Activated T-helper 1 cell treated with anti-CD3 and anti-CD28 coated beads, Interleukin-12 subunit alpha, Interleukin-12 subunit beta, Interleukin-2, Interleukin-4 antibody, amounts not matched to agents 30 ng/mL and 10 ng/mL and 1 ng/mL, durations not matched to agents 14 hours and 24 hours and 36 hours (primary cell): ENCODE measurements at regions not wholly inside any gene's neighbourhood (a gene's known extent, or its start where the extent isn't known, plus 50 kb on each side); places are given as distances from the start of the nearest gene placed in this dataset.

Experiments used
- DNase-seq: peaks from one replicate; pipeline ENCODE4 v3.0.0; 2021; ENCODE audit warnings: low spot score
- H3K27ac Mint-ChIP-seq: one replicate; pipeline ENCODE4 v1.8.0; 2021; ENCODE audit warnings: mild to moderate bottlenecking, mixed read lengths
- H3K27me3 Mint-ChIP-seq: one replicate; pipeline ENCODE4 v1.8.0; 2022; ENCODE audit warnings: mild to moderate bottlenecking, moderate library complexity, mixed read lengths; ENCODE audit not compliant: insufficient read depth
- H3K36me3 Mint-ChIP-seq: one replicate; pipeline ENCODE4 v1.8.0; 2021; ENCODE audit warnings: low read depth, mixed read lengths
- H3K4me1 Mint-ChIP-seq: one replicate; pipeline ENCODE4 v1.8.0; 2021; ENCODE audit warnings: low read depth, mixed read lengths
- H3K4me3 Mint-ChIP-seq: one replicate; pipeline ENCODE4 v1.8.0; 2021; ENCODE audit warnings: mild to moderate bottlenecking, moderate library complexity, mixed read lengths
- H3K9me3 Mint-ChIP-seq: one replicate; pipeline ENCODE4 v1.8.0; 2021; ENCODE audit warnings: mixed read lengths
- intact Hi-C: fragments of 100-400 bp; cut with micrococcal nuclease; formaldehyde crosslinking; loops from one replicate; pipeline ENCODE4 v1.15.1; 2024

- Mint-ChIP-seq H3K27me3 (peaks cover 3% of the 10 kb centered on the region), H3K4me3 (no peak overlapping the region), H3K4me1 (no peaks in the 10 kb centered on the region), H3K9me3 (no peaks in the 10 kb centered on the region), H3K27ac (no peak overlapping the region), H3K36me3 (no peaks in the 10 kb centered on the region)
- no peak for DNase-seq
- intact Hi-C loops = no loop called here
Observed at GRCh38 chr14:51529736-51530135, 122.0 kb upstream of the FRMD6 start.

GRCh38 chr14:51533160-51533559 is 118.5 kb upstream of the FRMD6 start:
- Mint-ChIP-seq H3K9me3 (no peaks in the 10 kb centered on the region), H3K4me1 (no peaks in the 10 kb centered on the region), H3K27ac (no peak overlapping the region), H3K27me3 (peaks cover 6% of the 10 kb centered on the region), H3K36me3 (no peaks in the 10 kb centered on the region), H3K4me3 (no peak overlapping the region)
- no peak for DNase-seq
- intact Hi-C loops = no loop called here

- H3K36me3 Mint-ChIP-seq = no peaks in the 10 kb centered on the region
- H3K27ac Mint-ChIP-seq = no peak overlapping the region
- no peaks in the 10 kb centered on the region for H3K4me1 Mint-ChIP-seq
- H3K9me3 Mint-ChIP-seq = no peaks in the 10 kb centered on the region
- intact Hi-C loops = no loop called here
- DNase-seq = no peak
- no peak overlapping the region for H3K4me3 Mint-ChIP-seq
- H3K27me3 Mint-ChIP-seq = peaks cover 7% of the 10 kb centered on the region
Observed at GRCh38 chr14:51533872-51534553, 117.7 kb upstream of the FRMD6 start.

GRCh38 chr14:51534610-51535011 is 117.1 kb upstream of the FRMD6 start:
- intact Hi-C loops = no loop called here
- Mint-ChIP-seq H3K27me3 (peaks cover 7% of the 10 kb centered on the region), H3K4me1 (no peaks in the 10 kb centered on the region), H3K36me3 (no peaks in the 10 kb centered on the region), H3K27ac (no peak overlapping the region), H3K9me3 (no peaks in the 10 kb centered on the region), H3K4me3 (no peak overlapping the region)
- DNase-seq = no peak

- H3K27ac Mint-ChIP-seq = no peak overlapping the region
- intact Hi-C loops = no loop called here
- no peak for DNase-seq
- no peak overlapping the region for H3K4me3 Mint-ChIP-seq
- no peaks in the 10 kb centered on the region for H3K36me3 Mint-ChIP-seq
- no peaks in the 10 kb centered on the region for H3K9me3 Mint-ChIP-seq
- H3K27me3 Mint-ChIP-seq = peaks cover 7% of the 10 kb centered on the region
- H3K4me1 Mint-ChIP-seq = no peaks in the 10 kb centered on the region
Observed at GRCh38 chr14:51535443-51536044, 116.2 kb upstream of the FRMD6 start.

- intact Hi-C loops = no loop called here
- Mint-ChIP-seq H3K27ac (no peak overlapping the region), H3K4me1 (no peaks in the 10 kb centered on the region), H3K27me3 (peaks cover 7% of the 10 kb centered on the region), H3K9me3 (no peaks in the 10 kb centered on the region), H3K4me3 (no peak overlapping the region), H3K36me3 (no peaks in the 10 kb centered on the region)
- no peak for DNase-seq
Observed at GRCh38 chr14:51538973-51539372, 112.7 kb upstream of the FRMD6 start.

GRCh38 chr14:51539571-51540037 is 112.1 kb upstream of the FRMD6 start:
- Mint-ChIP-seq H3K27me3 (peaks cover 7% of the 10 kb centered on the region), H3K9me3 (no peaks in the 10 kb centered on the region), H3K27ac (no peak overlapping the region), H3K4me1 (no peaks in the 10 kb centered on the region), H3K4me3 (no peak overlapping the region), H3K36me3 (no peaks in the 10 kb centered on the region)
- no peak for DNase-seq
- intact Hi-C loops = no loop called here

GRCh38 chr14:51540364-51540763 is 111.3 kb upstream of the FRMD6 start:
- Mint-ChIP-seq H3K36me3 (no peaks in the 10 kb centered on the region), H3K27me3 (peaks cover 7% of the 10 kb centered on the region), H3K27ac (no peak overlapping the region), H3K4me1 (no peaks in the 10 kb centered on the region), H3K4me3 (no peak overlapping the region), H3K9me3 (no peaks in the 10 kb centered on the region)
- no peak for DNase-seq
- intact Hi-C loops = no loop called here

GRCh38 chr14:51544471-51544870 is 107.2 kb upstream of the FRMD6 start:
- Mint-ChIP-seq H3K4me1 (no peaks in the 10 kb centered on the region), H3K27ac (no peak overlapping the region), H3K4me3 (no peak overlapping the region), H3K9me3 (no peaks in the 10 kb centered on the region), H3K27me3 (peaks cover 6% of the 10 kb centered on the region), H3K36me3 (no peaks in the 10 kb centered on the region)
- intact Hi-C loops = no loop called here
- DNase-seq = no peak

GRCh38 chr14:51544901-51545300 is 106.8 kb upstream of the FRMD6 start:
- Mint-ChIP-seq H3K4me1 (no peaks in the 10 kb centered on the region), H3K4me3 (no peak overlapping the region), H3K27ac (no peak overlapping the region), H3K27me3 (peaks cover 6% of the 10 kb centered on the region), H3K9me3 (no peaks in the 10 kb centered on the region), H3K36me3 (no peaks in the 10 kb centered on the region)
- DNase-seq = no peak
- intact Hi-C loops = no loop called here

GRCh38 chr14:51545396-51545795 is 106.3 kb upstream of the FRMD6 start:
- H3K9me3 Mint-ChIP-seq = no peaks in the 10 kb centered on the region
- H3K27ac Mint-ChIP-seq = no peak overlapping the region
- intact Hi-C loops = no loop called here
- no peak overlapping the region for H3K4me3 Mint-ChIP-seq
- H3K27me3 Mint-ChIP-seq = peaks cover 6% of the 10 kb centered on the region
- H3K36me3 Mint-ChIP-seq = no peaks in the 10 kb centered on the region
- no peak for DNase-seq
- no peaks in the 10 kb centered on the region for H3K4me1 Mint-ChIP-seq

- no peak for DNase-seq
- no peak overlapping the region for H3K4me3 Mint-ChIP-seq
- H3K27me3 Mint-ChIP-seq = peaks cover 6% of the 10 kb centered on the region
- no peaks in the 10 kb centered on the region for H3K36me3 Mint-ChIP-seq
- no peak overlapping the region for H3K27ac Mint-ChIP-seq
- intact Hi-C loops = no loop called here
- no peaks in the 10 kb centered on the region for H3K9me3 Mint-ChIP-seq
- no peaks in the 10 kb centered on the region for H3K4me1 Mint-ChIP-seq
Observed at GRCh38 chr14:51546099-51546498, 105.6 kb upstream of the FRMD6 start.

GRCh38 chr14:51546603-51547258 is 105.0 kb upstream of the FRMD6 start:
- H3K27me3 Mint-ChIP-seq = peaks cover 8% of the 10 kb centered on the region
- H3K9me3 Mint-ChIP-seq = no peaks in the 10 kb centered on the region
- intact Hi-C loops = no loop called here
- no peaks in the 10 kb centered on the region for H3K4me1 Mint-ChIP-seq
- no peak overlapping the region for H3K4me3 Mint-ChIP-seq
- no peak for DNase-seq
- H3K27ac Mint-ChIP-seq = no peak overlapping the region
- H3K36me3 Mint-ChIP-seq = no peaks in the 10 kb centered on the region
